H9 (cell line): ENCODE measurements at regions not wholly inside any gene's neighbourhood (a gene's known extent, or its start where the extent isn't known, plus 50 kb on each side); places are given as distances from the start of the nearest gene placed in this dataset.

ENCODE experiments used
- DNase-seq: peaks from one replicate; pipeline ENCODE4 v3.0.0-alpha.2; 2017
- H2AFZ ChIP-seq: one replicate; pipeline ENCODE4 v1.6.1; 2013; ENCODE audit warnings: mild to moderate bottlenecking, low read length, control low read depth, moderate library complexity
- H2AK5ac ChIP-seq: 2 replicates; pipeline ENCODE4 v1.6.1; 2013; ENCODE audit warnings: low read length, control low read depth, mixed read lengths; ENCODE audit not compliant: insufficient read length
- H2BK120ac ChIP-seq: one replicate; pipeline ENCODE4 v1.6.1; 2013; ENCODE audit warnings: low read depth, mild to moderate bottlenecking, low read length, control low read depth, inconsistent platforms; ENCODE audit not compliant: poor library complexity, severe bottlenecking
- H2BK12ac ChIP-seq: 2 replicates; pipeline ENCODE4 v1.6.1; 2013; ENCODE audit warnings: low read length, control low read depth, mixed read lengths, low read depth; ENCODE audit not compliant: insufficient read length
- H2BK15ac ChIP-seq: 2 replicates; pipeline ENCODE4 v1.6.1; 2013; ENCODE audit warnings: low read depth, low read length, control low read depth
- H2BK20ac ChIP-seq: one replicate; pipeline ENCODE4 v1.6.1; 2013; ENCODE audit warnings: low read depth, mild to moderate bottlenecking, low read length, control low read depth, inconsistent platforms; ENCODE audit not compliant: poor library complexity, severe bottlenecking
- H2BK5ac ChIP-seq: 2 replicates; pipeline ENCODE4 v1.6.1; 2013; ENCODE audit warnings: low read length, control low read depth, mixed read lengths; ENCODE audit not compliant: insufficient read length
- H3K14ac ChIP-seq: 2 replicates; pipeline ENCODE4 v1.6.1; 2013; ENCODE audit warnings: low read length, control low read depth; ENCODE audit not compliant: insufficient read depth
- H3K18ac ChIP-seq: 2 replicates; pipeline ENCODE4 v1.6.1; 2013; ENCODE audit warnings: low read depth, mild to moderate bottlenecking, mixed read lengths, low read length, control low read depth; ENCODE audit not compliant: insufficient read length
- H3K23ac ChIP-seq: 2 replicates; pipeline ENCODE4 v1.6.1; 2013; ENCODE audit warnings: low read length, control low read depth, mixed read lengths, low read depth; ENCODE audit not compliant: insufficient read length
- H3K23me2 ChIP-seq: 2 replicates; pipeline ENCODE4 v1.6.1; 2013; ENCODE audit warnings: low read depth, mild to moderate bottlenecking, mixed read lengths, low read length, control low read depth; ENCODE audit not compliant: insufficient read length, poor library complexity, severe bottlenecking
- H3K27ac ChIP-seq: 2 replicates; pipeline ENCODE4 v1.5.1; 2013; ENCODE audit warnings: low read length, control low read depth, mixed read lengths, low read depth; ENCODE audit not compliant: insufficient read length
- H3K27me3 ChIP-seq: 2 replicates; pipeline ENCODE4 v1.6.1; 2013; ENCODE audit warnings: low read length, control low read depth, inconsistent platforms; ENCODE audit not compliant: insufficient read depth
- H3K4ac ChIP-seq: 2 replicates; pipeline ENCODE4 v1.6.1; 2013; ENCODE audit warnings: low read depth, mild to moderate bottlenecking, control low read depth, inconsistent platforms, low read length, moderate library complexity
- H3K4me1 ChIP-seq: 2 replicates; pipeline ENCODE4 v1.6.1; 2013; ENCODE audit warnings: low read length, control low read depth, inconsistent platforms; ENCODE audit not compliant: insufficient read depth
- H3K4me2 ChIP-seq: 2 replicates; pipeline ENCODE4 v1.6.1; 2013; ENCODE audit warnings: low read length, control low read depth, mixed read lengths; ENCODE audit not compliant: insufficient read length, insufficient read depth
- H3K56ac ChIP-seq: 2 replicates; pipeline ENCODE4 v1.6.1; 2013; ENCODE audit warnings: low read depth, mild to moderate bottlenecking, mixed read lengths, low read length, control low read depth; ENCODE audit not compliant: insufficient read length
- H3K79me1 ChIP-seq: 2 replicates; pipeline ENCODE4 v1.6.1; 2013; ENCODE audit warnings: low read depth, mild to moderate bottlenecking, moderate library complexity, low read length, control low read depth, inconsistent platforms; ENCODE audit not compliant: insufficient read depth, poor library complexity, severe bottlenecking
- H3K79me2 ChIP-seq: 2 replicates; pipeline ENCODE4 v1.6.1; 2013; ENCODE audit warnings: low read length, control low read depth, inconsistent platforms; ENCODE audit not compliant: insufficient read depth
- H3K9ac ChIP-seq: 2 replicates; pipeline ENCODE4 v1.6.1; 2013; ENCODE audit warnings: low read length, control low read depth, mixed read lengths; ENCODE audit not compliant: insufficient read length; ENCODE audit errors: extremely low read depth
- H3K9me3 ChIP-seq: one replicate; pipeline ENCODE4 v1.6.1; 2013; ENCODE audit warnings: low read depth, low read length, inconsistent platforms; ENCODE audit not compliant: control insufficient read depth
- H3T11ph ChIP-seq: one replicate; pipeline ENCODE4 v1.6.1; 2013; ENCODE audit warnings: mild to moderate bottlenecking, low read length, control low read depth, inconsistent platforms
- H4K20me1 ChIP-seq: one replicate; pipeline ENCODE4 v1.6.1; 2013; ENCODE audit not compliant: control insufficient read depth, insufficient read length, insufficient read depth
- H4K5ac ChIP-seq: 2 replicates; pipeline ENCODE4 v1.6.1; 2013; ENCODE audit warnings: low read depth, mild to moderate bottlenecking, mixed read lengths, low read length, control low read depth; ENCODE audit not compliant: insufficient read length
- H4K8ac ChIP-seq: replicated peaks from 2 replicates; pipeline ENCODE4 v1.6.1; 2013; ENCODE audit warnings: low read length, control low read depth, mixed read lengths, low read depth; ENCODE audit not compliant: insufficient read length
- H4K91ac ChIP-seq: 2 replicates; pipeline ENCODE4 v1.6.1; 2013; ENCODE audit warnings: low read depth, mild to moderate bottlenecking, moderate library complexity, mixed read lengths, low read length, control low read depth; ENCODE audit not compliant: insufficient read length
- H3K27ac Mint-ChIP-seq, 3 experiments: 2 replicates in 2 of 3; 3 replicates in 1 of 3; pipeline ENCODE4 v1.8.0; 2020 to 2021; ENCODE audit warnings: mixed read lengths in 3 of 3, mild to moderate bottlenecking in 1 of 3, moderate library complexity in 1 of 3
- H3K27me3 Mint-ChIP-seq: 2 replicates; pipeline ENCODE4 v1.8.0; 2021; ENCODE audit warnings: low read depth, mild to moderate bottlenecking, moderate library complexity, mixed read lengths
- H3K36me3 Mint-ChIP-seq, 3 experiments: 2 replicates in 2 of 3; 3 replicates in 1 of 3; pipeline ENCODE4 v1.8.0; 2020 to 2021; ENCODE audit warnings: low read depth in 3 of 3, mixed read lengths in 3 of 3; ENCODE audit not compliant: insufficient read depth in 1 of 3
- H3K4me1 Mint-ChIP-seq, 2 experiments: 2 replicates each; pipeline ENCODE4 v1.8.0; 2020; ENCODE audit warnings: mixed read lengths in 2 of 2
- H3K4me3 Mint-ChIP-seq, 2 experiments: 2 replicates in 1 of 2; 3 replicates in 1 of 2; pipeline ENCODE4 v1.8.0; 2020 to 2021; ENCODE audit warnings: mild to moderate bottlenecking in 2 of 2, mixed read lengths in 2 of 2, moderate library complexity in 1 of 2
- H3K9me3 Mint-ChIP-seq, 2 experiments: 2 replicates in 1 of 2; 3 replicates in 1 of 2; pipeline ENCODE4 v1.8.0; 2020; ENCODE audit warnings: mild to moderate bottlenecking in 2 of 2, mixed read lengths in 2 of 2, moderate library complexity in 1 of 2
- WGBS: extraction: QIAGEN DNeasy Blood & Tissue Kit; methylation state at CpG from one replicate; pipeline ENCODE4 v1.1.7; 2013; ENCODE audit warnings: missing lambda C conversion rate, low lambda C conversion rate, mixed read lengths; ENCODE audit not compliant: insufficient read length; ENCODE audit errors: extremely low coverage; 5-methylcytosine and 5-hydroxymethylcytosine counted together
- TF ChIP-seq, protein P1 (sequence below): fragments of 200-600 bp; sonication (generic); conservative IDR thresholded peaks from 3 replicates; pipeline ENCODE4 v1.8.0; 2021; ENCODE audit warnings: antibody characterized with exemption, mild to moderate bottlenecking

DNA sequence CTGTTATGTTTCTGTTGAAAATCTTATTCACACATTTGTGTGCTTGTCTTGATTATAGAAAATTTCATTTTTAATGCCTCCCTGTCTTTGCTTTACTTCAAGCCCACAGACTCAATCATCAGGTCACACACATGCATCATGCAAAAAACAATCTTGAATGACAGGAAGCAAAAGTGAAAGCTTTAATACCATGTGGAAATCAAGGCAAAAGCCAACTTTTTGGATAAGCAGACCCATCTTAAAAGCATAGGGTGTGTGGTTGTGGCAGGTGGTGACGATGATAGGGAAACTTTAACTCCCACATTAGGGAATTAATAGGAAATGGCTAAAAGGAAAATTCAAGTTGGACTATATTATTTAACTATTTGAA is 155.9 kb upstream of the EOMES start:
- H2BK120ac ChIP-seq: no peak overlapping the region
- no peak overlapping the region for H4K91ac ChIP-seq
- H2BK20ac ChIP-seq: no peak overlapping the region
- no peak overlapping the region for H3K23ac ChIP-seq
- no peaks in the 10 kb centered on the region for H3K36me3 Mint-ChIP-seq
- H3K23me2 ChIP-seq: no peaks in the 10 kb centered on the region
- no peak overlapping the region for H3K27ac ChIP-seq
- no peaks in the 10 kb centered on the region for H3K27me3 Mint-ChIP-seq
- H3T11ph ChIP-seq: no peak overlapping the region
- no peak overlapping the region for H3K4ac ChIP-seq
- H3K9me3 Mint-ChIP-seq: no peaks in the 10 kb centered on the region
- H2BK5ac ChIP-seq: no peak overlapping the region
- H2AK5ac ChIP-seq: no peak overlapping the region
- no CpG with 5 or more reads among the region's 1 CpG for WGBS
- H3K14ac ChIP-seq: no peak overlapping the region
- H3K4me2 ChIP-seq: no peak overlapping the region
- H3K27ac Mint-ChIP-seq: no peak overlapping the region
- H3K56ac ChIP-seq: no peak overlapping the region
- H3K27me3 ChIP-seq: no peaks in the 10 kb centered on the region
- H4K20me1 ChIP-seq: no peaks in the 10 kb centered on the region
- H3K4me1 Mint-ChIP-seq: peaks cover 4 to 10% of the 10 kb centered on the region in 2 experiments; a peak in 3 of 4 replicates
- H2BK12ac ChIP-seq: no peak overlapping the region
- H3K18ac ChIP-seq: no peak overlapping the region
- no peaks in the 10 kb centered on the region; the same call in 1 of the 2 replicates for H3K4me1 ChIP-seq
- no peak overlapping the region for H3K4me3 Mint-ChIP-seq
- TF ChIP-seq, protein P1, sequence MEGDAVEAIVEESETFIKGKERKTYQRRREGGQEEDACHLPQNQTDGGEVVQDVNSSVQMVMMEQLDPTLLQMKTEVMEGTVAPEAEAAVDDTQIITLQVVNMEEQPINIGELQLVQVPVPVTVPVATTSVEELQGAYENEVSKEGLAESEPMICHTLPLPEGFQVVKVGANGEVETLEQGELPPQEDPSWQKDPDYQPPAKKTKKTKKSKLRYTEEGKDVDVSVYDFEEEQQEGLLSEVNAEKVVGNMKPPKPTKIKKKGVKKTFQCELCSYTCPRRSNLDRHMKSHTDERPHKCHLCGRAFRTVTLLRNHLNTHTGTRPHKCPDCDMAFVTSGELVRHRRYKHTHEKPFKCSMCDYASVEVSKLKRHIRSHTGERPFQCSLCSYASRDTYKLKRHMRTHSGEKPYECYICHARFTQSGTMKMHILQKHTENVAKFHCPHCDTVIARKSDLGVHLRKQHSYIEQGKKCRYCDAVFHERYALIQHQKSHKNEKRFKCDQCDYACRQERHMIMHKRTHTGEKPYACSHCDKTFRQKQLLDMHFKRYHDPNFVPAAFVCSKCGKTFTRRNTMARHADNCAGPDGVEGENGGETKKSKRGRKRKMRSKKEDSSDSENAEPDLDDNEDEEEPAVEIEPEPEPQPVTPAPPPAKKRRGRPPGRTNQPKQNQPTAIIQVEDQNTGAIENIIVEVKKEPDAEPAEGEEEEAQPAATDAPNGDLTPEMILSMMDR: no peak
- no peak overlapping the region for H4K8ac ChIP-seq
- no peak overlapping the region for H2BK15ac ChIP-seq
- H4K5ac ChIP-seq: no peak overlapping the region
- H3K79me2 ChIP-seq: no peaks in the 10 kb centered on the region
- H3K79me1 ChIP-seq: no peaks in the 10 kb centered on the region
- H2AFZ ChIP-seq: no peak overlapping the region
- H3K9ac ChIP-seq: no peak overlapping the region
- no peak for DNase-seq
- H3K9me3 ChIP-seq: no peaks in the 10 kb centered on the region
